ENCODE measurements at regions not wholly inside any gene's neighbourhood (a gene's known extent, or its start where the extent isn't known, plus 50 kb on each side); places are given as distances from the start of the nearest gene placed in this dataset.
"Not testable (repeated sequence)": the region's sequence is repeated elsewhere in the genome, so short reads cannot be mapped to it uniquely, and the experiment has no call there.

DNA sequence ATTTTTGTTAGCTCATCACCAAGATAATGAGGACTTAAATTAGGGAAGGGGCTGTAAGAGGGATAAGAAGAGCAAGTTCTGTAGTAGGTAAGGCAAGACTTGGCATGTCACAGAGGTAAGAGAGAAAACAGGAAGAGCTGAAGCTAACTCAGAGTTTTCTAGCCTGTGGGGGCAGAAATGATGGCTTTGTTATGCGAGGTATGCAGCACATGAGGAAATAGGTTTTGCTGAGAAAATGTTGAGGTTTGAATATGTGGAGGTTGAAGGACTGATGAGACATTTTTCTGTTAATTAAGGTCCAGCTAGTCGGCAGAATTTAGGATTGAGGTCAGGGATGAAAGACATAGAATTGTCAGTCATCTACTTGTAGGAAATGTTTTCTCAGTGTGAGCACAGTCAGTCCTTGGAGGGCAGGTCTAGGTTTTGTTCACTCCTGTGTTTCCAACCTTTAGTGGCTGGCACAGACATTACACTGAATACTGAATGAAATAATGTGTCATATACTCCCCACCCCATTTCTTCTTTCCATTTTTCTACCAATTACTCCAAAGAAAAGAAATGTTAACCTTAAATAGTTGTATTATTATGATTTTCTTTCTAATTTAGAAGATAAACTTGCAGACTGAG, 154.0 kb upstream of the AADAT start:
- no peak for DNase-seq

GRCh38 chr4:170242471-170242870, 152.7 kb upstream of the AADAT start:
- no peak for DNase-seq

DNA sequence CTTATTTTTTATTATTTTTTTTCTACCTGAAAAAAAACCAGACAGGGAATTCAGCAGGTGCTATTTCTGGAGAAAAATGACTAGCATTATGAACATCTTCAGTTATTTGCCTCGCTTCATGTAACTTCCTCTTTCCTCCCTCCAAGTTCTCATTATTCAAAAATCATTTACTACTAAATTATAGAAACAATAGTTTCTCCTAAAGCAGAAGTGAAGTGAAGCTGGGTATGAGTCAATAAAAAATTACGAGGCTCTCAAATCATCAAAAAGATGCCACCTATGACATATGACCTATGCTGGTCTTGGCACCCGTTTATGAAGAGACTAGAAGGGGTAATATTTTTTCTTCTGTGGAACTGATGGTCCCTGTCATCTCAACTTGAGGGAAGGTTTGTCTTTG, 145.0 kb upstream of the AADAT start:
- DNase-seq: no peak

GRCh38 chr4:170231377-170231776, 141.6 kb upstream of the AADAT start:
- DNase-seq: no peak

GRCh38 chr4:170230242-170230641, 140.5 kb upstream of the AADAT start:
- no peak for DNase-seq

DNA sequence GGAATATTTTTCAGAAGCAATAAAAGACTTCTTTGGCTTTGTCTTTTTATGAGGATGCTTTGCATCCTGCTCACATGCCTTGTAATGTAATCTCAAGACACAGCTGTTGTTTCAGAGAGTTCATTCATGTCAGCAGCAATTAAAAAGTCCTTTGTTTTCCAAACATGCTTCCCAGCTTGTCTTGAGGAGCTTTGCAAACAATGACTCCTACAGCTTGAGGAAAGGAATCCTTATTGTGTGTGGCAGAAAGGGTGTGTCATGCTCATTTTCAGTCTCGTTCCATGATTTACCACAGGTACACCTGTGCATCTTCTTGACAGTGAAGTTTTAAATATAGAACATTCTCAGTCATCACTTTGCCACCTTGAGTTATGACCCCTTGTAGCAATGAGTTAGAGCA, 139.2 kb upstream of the AADAT start:
- no peak for DNase-seq

DNA sequence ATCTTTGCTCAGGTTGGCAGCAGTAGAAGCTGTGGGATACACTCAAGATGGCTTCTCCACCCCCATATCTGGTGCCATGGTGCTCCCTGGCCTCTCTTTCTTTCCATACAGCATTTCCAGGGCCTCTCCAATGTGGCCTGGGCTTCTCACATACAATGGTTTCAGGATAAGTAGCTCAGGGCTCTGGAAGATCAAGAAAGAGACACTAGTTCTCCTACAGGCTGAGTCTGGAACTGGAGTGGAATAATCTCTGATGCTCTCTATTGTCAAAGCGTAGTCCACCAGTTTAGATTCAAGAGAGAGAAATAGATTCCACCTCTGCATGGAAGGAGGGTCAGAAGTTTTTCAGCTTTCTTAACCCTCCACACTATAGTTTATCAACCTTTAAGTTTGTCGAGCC, 138.2 kb upstream of the AADAT start:
- DNase-seq: no peak

DNA sequence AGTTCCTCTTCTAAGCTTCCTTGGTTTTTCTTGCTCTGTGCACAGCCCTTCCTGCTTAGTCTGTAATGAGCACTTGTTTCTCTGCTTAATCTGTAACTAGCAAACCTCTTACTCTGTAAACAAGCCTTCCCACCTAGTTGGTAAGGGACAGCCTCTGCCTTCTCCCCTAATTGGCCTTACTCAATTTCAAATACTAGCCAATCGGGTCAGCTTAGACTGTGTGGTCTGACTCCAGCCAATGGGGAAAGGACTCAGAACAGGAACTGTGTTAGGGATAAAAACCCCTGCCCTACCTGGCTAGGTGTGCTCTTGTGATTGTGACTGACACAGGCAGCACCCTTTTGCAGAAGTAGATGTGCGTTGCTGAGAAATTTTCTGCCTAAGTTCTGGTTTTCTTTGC, 136.5 kb upstream of the AADAT start:
- DNase-seq: no peak

DNA sequence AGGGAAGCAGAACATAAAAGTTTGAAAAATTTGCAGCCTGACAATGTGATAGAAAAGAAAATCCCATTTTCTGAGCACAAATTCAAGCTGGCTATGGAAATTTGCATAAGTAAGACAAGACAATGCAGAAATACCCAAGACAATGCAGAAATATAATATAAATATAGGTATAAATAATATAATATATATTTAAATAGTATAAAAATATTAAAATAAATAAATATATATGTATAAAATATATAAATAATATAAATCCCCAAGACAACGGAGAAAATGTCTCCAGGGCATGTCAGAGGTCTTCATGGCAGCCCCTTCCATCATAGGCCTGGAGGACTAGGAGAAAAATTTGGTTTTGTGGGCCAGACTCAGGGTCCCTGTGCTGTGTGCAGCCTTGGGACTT, 125.0 kb upstream of the AADAT start:
- no peak for DNase-seq

DNA sequence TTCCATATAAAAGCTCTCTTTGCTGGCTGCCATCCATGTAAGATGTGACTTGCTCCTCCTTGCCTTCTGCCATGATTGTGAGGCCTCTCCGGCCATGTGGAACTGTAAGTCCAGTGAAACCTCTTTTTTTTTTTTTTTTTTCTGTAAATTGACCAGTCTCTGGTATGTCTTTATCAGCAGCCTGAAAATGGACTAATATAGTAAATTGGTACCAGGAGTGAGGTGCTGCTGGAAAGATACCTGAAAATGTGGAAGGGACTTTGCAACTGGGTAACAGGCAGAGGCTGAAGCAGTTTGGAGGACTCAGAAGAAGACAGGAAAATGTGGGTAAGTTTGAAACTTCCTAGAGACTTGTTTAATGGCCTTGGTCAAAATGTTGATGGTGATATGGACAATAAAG, 124.3 kb upstream of the AADAT start:
- DNase-seq: no peak

DNA sequence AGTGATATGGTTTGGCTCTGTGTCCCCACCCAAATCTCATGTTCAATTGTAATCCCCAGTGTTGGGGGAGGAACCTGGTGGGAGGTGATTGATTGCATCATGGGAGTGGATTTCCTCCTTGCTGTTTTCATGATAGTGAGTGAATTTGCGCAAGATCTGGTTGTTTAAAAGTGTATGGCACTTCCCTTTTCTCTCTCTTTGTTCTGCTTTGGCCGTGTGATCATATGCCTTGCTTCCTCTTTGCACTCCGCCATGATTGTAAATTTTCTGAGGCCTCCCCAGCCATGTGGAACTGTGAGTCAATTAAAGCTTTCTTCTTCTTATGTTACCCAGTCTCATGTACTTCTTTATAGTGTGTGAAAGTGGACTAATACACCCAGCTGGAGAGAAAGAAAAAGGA, 113.0 kb upstream of the AADAT start:
- peak; percentile 94 for DNase-seq

- DNase-seq: no peak
Observed at GRCh38 chr4:170198747-170199146, 109.0 kb upstream of the AADAT start.

DNA sequence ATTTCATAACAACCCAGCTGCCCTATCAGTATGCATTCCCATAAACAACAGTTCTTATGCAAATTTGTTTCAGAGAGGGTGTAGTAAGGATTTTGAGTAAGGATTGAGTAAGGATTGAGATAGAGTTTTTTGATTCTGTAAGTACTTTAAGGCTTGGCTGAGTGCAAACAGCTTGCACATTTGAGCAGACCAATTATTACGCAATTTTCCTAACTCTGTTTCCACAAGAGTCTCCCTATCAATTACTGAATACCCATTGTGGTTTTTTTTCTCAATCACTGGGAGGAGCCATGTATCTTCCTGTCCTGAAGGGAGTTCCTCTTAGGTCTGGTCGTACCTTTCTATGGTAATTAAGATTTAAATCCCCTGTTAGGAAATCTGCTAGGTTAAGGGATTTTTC, 105.0 kb upstream of the AADAT start:
- DNase-seq: peak; percentile 61

DNA sequence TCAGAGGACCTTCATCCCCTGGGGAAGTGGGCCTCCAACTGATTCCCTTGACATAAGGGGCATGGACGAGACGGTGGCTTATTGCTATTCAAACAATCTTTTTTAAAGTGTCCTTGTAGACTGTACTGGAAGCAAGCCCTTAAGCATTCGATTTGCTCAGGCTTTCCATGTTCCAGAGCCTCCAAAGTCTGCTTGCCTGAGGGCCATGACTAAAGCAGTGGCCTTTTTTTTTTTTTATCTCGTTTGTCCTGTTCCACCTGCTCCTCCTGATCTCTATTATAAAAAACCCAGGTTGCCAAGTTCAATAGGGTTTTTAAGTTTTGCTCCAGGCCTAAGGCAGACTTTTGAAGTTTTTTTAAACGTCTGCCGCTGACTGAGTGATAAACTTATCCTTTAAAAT, 103.7 kb upstream of the AADAT start:
- DNase-seq: no peak

DNA sequence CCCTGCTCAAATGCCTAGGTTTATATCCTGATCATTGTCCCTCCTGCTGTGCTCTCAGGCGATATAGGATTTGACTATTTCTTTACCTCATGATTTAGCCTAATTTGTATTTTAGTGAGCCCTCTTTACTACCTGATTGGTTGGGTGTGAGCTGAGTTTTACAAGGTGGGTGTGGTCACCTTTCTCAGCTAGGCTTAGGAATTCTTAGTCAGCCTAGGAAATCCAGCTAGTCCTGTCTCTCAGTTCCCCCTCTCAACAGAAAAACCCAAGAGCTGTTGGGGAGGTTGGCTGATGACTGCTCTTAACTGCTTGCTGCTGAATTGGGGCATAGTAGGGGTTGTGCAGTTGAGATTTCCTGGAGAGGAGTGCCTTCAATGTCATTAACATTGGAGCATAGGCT, 100.5 kb upstream of the AADAT start:
- no peak for DNase-seq

- DNase-seq: no peak
Observed at GRCh38 chr4:170170861-170171260, 81.1 kb upstream of the AADAT start.

GRCh38 chr4:170169699-170170098, 79.9 kb upstream of the AADAT start:
- no peak for DNase-seq

GRCh38 chr4:170167678-170168077, 77.9 kb upstream of the AADAT start:
- DNase-seq: no peak

- not testable (repeated sequence) for DNase-seq
Observed at GRCh38 chr4:170166193-170166592, 76.4 kb upstream of the AADAT start.

- no peak for DNase-seq
Observed at GRCh38 chr4:170162416-170162815, 72.7 kb upstream of the AADAT start.

DNA sequence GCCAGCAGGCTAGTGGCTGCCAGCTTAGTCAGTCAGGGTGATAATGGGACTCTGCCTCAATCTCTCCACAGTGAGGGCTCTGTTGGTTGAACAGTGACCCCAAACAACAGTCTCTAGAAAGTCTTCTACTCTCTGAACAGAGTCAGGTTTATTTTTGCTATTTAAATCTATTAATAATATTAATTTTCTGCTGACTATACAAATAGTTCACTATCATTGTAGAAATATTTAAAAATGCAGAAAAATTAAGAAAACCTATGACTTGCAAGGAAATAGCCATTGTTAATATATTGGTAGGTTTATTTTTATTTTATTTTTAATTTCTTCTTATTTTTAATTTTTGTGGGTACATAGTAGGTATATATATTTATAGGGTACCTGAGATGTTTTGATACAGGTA, 67.9 kb upstream of the AADAT start:
- DNase-seq: no peak

DNA sequence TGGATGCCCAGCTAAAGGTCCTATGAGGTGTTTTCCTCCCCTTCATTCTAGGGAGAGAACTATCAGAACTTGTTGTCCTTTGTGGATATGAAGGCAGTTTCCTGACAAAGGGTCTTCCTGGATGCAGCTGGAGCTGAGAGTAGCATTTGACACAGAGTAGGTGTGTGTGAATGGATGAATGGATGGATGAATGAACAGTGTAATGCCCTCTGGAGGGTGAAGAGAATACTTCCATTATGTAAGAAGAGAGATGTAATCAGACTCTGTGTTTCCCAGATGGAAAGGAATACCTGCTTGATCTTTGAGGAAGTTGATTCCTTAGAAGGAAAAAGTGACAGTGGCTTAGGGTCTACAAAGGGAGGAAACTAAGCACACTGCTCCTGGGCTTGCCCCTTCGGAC, 55.4 kb upstream of the AADAT start:
- no peak for DNase-seq

DNA sequence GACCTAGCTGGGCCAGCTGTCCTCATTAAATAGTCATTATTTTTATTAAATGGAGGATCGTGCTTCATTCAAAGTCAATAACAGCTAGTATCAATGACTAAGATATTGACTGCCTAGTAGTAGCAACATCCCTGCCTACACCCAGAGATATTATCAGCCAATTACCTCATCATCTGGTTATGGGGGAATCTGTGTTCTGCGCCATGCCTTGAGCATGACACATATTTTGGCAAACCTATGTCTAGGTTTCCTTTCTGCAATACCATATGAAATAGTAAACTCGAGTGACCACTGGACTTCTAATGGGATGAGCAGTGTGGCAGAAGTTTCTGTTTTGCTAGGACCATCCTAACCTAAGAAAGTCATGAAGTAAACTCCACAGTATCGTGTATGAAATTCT, 50.0 kb upstream of the AADAT start:
- no peak for DNase-seq
